Retina (tissue), 1 donor: ENCODE measurements at regions not wholly inside any gene's neighbourhood (a gene's known extent, or its start where the extent isn't known, plus 50 kb on each side); places are given as distances from the start of the nearest gene placed in this dataset.
A peak's percentile ranks its signal among the peaks of the same experiment; 100 is the strongest.
"Not testable (repeated sequence)": the region's sequence is repeated elsewhere in the genome, so short reads cannot be mapped to it uniquely, and the experiment has no call there.

Experiments
- DNase-seq: peaks from one replicate; pipeline ENCODE4 v3.0.0-alpha.2; 2016

DNA sequence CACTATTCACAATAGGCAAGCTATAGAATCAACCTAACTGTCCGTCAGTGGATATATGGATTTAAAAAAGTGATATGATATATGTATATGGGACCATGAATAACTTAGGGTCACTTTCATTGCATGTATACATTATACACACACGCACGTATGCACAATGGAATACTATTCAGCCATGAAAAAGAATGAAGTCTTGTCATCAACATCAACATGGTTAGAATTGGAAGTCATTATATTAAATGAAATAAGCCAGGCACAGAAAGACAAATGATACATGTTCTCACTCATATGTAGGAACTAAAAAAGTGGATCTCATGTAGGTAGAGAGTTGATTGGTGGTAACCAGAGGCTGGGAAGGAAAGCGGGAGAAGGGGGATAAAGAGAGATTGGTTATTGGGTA lies 234.3 kb downstream of the VRK1 start:
- no peak for DNase-seq

DNA sequence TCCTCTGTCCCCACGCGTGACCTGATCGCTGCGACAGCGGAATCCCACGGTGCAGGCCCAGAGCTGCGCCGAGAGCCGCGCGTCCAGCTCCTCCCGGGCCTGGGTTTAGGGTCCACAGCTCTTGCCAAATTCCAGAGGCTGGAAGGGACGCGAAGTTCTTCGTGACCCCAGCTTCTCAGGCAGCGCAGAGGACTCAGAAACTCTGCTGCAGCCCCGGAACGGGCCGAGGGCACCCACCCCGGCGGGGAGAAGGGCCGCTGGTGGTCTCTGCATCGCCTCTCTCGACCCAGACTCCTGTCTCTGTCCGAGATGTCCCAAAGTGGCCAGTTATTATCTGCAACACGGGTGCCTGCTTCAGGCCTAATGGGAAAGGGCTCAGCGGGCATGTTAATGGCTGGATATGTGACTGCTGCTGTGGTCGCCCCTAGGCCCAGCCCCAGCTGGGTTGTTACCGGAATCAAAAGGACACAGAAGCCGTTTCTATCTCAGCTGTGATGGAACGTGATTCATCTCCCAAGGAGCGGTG lies 236.4 kb downstream of the VRK1 start:
- DNase-seq: peak; percentile 75

DNA sequence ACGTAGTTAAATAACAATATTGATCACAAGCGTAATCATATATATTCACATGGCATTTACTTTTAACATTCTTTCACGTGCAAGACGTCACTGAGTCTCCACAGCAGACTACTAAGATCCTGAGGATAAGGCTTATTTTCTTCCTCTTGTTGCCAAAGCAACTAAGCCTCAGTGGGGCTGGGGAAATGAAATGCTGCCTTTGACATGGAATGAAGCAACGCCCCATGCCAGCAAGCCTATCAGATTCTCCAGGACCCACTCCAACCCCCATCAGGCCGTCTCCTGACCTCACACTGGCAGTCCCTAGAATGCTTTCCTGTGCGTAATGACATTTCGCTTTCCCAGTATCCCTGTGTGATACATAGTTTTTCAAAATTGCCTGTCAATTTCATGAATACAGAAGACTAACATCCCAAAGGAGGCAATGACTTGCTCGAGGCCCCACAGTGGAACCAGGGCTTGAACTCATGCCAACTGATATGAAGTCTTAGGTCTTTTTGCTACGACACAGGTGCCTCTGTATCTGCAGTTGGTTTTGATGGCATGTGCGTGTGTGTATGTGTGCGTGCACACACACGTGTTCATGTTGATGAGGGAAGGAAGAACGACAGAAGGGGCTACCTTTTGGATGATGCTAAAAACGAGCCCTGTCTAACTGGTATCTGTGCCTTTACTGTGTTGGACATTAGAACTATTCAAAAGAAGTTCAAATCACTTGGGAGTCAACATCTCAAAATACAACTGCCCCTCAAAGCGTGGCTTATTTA lies 239.1 kb downstream of the VRK1 start:
- no peak for DNase-seq

DNA sequence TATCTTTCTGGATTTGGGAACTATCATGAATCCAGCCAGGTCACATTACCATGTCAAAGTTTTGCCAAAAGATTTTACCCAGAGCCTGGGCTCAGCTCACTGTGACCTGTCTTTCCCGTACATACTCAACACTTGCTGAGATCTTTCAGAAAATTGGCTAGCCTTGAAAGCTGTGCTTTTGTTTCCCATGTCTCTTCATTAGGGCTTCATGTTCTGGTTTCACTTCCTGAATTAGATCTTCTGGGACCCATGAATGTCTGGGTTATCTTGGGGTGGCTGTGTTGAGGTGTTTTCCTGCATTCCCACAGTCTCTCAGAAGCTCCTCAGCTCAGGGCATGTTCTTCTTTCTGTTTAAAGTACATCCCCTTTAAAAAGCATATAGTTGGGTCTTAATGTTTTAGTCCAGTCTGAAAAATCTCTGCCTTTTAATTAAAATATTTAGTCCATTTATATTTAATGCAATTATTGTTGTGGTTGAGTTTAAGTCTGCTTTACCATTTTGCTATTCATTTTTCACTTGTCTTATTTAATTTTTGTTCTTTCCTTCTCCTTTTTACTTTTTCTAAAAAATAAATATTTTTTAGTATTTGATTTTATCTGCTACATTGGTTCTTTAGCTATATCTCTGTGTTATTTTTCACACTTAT lies 242.7 kb downstream of the VRK1 start:
- DNase-seq: no peak

DNA sequence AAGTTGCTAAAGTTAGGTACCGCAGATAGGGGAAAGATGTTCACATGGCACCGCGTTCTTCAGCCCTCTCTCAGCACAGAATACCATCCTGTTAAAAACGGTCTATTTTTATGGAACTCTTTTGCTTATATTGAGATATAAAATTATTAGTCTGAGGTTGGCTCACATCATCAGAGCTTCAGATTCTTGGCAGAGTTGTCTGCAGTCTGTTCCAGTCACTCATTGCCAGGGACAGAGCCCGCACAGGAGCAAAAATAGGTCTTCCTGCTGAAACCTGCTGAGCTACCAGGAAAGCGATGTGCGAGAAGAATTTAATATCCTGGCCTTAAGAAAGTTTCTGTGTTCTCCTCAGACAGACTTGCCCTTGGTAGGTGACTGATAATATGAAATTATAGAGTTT lies 249.8 kb downstream of the VRK1 start:
- DNase-seq: no peak

DNA sequence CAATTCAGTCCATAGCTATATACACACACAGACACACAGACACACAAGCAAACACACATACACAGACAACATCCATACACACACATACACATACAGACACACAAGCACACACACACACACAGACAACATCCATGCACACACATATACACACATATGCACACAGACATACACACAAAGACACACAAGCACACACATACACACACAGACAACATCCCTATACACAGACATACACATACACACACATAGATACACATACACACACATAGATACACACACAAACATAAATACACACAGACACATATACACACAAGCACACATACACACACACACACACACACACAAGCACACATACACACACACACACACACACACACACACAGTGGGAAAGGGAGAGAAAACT lies 254.8 kb downstream of the VRK1 start:
- DNase-seq: no peak

DNA sequence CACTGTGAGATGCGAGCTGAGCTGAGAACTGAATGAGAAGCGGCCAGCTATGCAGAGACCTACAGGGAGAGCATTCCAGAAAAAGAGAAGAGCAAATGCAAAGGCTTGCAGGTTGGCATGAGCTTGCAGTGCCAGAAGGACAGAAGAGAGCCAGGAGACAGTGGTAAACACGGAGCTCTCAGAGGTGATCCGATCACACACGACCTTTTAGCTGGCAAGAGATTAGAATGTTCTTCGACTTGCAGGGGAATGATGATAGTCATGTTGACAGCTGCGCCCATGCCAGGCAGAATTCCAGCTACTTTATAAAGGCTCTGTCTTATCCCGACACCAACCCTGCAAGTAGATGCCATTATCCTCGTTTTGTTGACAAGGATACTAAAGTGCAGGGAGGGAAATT lies 256.8 kb downstream of the VRK1 start:
- DNase-seq: no peak

DNA sequence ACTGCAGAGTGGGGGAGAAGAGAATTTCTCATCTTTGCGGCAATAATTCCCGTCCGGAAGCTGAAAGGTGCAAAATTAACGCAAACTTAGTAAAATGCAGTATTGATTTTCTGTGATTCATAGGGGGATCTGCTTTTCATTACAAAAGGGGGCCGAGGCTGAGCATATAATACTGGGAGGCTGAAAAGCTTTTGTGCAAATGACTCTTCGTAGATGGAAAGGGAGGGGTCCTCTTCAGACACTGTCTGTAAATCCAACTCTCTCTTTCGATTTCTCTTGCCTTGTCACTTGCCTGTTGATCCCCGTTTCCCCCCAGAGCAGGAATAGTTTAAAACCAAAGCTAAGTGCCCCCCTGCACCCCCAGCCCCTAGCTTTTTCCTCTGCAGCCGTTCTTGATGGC lies 258.2 kb downstream of the VRK1 start:
- DNase-seq: no peak

DNA sequence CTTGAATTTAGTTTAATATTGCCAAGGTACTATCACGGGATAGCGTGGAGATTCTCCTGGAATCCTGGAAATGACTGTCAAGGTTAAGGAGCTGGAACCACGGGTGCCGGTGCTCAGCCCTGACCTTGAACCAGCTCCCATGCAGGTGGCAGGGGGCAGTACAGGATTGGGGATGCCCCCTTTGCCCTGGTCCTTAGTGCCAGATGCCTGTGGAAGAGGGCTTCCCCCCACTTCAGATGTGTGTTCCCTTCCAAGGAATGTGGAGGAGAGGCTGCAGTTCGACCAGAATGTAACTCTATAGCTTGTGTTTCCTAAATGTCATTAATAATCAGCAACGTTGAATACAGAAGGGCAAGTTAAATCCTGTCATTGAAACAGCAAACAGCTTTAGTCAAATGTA lies 258.9 kb downstream of the VRK1 start:
- DNase-seq: no peak

DNA sequence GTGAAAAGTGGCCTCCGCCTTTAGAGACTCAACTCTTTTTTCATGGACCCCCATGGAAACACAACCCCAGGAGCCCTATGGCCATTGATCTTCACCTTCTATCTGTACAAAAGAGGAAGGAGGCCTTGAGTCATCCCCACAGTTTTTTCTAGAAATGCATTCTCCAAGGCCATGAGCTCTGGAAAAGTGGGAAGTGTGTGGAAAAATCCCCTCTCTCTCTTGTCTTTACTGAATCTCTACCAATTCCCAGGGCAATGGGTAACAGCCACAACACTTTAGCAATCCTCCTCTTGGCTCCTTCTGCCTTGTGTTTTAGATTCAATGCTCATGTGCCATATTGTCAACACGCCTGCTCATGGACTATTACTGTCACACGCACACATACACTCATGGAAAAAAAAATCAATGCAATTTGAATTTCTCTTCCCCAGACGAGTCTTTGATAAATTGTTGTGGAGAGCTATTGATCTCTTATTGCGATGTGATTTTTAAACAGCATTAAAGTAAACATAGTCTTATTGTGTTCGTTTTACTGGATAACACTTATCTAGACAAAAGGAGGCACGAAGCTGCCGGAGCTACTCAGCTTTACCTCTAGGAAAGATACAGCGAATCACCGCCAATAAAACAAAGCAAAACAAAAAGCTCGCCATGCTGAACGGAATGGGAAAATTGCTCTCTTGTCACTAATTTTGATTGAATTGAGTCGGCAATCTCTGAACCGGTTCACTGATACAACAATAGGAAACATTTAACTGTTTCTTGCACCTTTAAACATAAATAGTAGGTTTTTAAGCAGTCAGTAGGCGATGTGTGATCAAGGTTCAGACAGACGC lies 260.3 kb downstream of the VRK1 start:
- no peak for DNase-seq

DNA sequence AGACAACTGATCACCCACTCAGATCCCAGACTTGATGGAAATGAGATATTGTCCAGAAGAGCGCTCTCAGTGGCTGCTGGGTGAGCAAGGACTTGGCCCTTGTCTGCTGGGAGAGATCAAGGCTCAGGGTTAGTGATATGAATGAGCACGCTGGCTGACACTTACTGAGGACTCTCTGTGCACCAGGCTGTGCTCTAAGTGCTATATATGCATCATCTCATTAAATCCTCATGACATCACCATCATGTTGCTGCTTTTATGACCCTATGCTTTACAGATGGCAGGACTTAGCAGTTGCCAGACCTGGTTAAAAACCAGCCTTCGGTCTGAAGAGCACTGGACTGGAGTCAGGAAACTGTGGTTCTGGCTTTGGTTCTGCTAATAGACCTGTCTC lies 260.9 kb downstream of the VRK1 start:
- peak; percentile 22 for DNase-seq

DNA sequence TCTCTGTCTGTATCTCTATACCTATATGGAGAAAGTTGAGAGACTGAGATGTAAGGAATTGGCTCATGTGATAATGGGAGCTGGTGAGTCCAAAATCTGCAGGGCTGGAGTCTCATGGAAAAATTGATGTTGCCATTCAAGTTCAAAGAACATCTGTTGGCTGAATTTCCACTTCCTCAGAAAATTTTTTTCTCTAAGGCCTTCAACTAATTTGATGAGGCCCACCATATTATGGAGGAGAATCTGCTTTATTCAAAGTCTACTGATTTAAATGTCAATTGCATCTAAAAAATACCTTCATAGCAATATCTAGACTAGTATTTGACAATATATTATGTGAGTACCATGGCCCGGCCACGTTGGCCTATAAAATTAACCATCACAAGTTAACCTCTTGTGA lies 261.4 kb downstream of the VRK1 start:
- no peak for DNase-seq

DNA sequence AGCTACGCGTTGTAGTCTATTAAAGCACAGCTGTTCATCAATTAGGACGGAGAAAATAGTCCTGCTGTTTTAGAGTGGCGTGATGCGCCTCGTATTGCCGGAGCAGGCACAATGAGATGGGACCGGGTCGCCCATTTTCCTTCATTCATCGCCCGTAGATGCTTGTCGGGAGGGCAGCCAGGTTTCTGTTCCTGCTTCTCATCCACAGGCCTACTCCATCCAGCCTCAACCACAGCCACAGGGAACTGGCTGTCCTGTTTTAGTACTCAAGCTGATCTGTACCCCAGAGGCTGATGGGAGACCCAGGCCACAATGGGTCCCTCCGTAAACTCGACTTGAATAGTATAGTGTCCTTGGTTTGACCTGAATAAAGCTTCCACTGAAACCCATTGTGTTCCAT lies 264.0 kb downstream of the VRK1 start:
- no peak for DNase-seq

DNA sequence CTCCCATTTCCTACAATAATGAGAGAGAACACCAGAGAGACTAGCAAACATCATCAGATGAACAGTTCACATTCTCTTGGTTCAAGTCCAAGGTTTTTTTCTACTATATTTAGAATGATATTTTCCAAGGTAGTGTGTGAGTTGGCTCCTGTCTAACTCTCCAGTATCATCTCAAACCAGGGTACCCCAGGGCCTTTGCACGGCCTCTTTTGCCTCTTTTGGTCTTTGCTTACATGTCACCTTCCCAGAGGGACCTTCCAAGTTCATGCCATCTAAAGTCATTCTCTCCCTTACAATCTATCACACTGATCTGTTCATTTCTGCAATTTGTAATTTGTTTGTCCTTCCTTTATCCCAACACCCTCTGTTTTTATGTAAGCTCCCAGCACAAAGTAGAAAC lies 264.5 kb downstream of the VRK1 start:
- DNase-seq: no peak

DNA sequence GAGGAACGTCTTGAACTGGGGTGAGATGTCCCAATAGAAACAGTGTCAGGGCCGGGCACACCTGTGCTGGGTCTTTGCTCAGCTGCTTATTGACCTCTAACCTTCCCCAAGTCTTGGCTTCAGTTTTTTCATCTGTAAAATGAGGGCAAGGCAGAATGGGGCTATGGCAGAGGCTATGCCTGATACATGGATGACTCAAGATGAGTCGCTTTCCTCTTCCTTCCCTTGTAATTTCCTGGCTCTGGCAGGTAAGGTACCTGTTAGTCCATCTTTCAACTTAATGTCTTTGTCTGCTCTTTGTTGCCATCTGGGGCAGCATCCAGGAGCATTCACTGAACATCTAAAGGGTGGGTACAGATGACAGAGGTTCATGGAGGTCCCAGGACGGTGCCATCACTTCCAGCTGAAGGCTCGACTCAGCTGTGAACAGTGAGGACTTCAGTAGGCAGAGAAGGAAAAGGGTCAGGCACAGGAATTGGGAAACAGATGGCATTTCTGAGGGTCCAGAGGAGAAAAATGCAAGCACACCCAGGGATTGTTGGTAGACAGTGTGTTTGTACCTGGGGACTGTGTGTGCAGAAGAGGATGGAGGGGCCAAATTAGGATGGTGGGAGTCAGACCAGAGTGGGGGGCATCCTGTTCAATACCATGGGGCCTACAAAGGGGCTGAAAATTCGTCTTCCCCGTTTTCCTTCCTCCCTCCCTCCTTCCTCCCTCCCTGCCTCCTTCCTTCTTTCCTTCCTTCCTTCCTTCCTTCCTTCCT lies 268.3 kb downstream of the VRK1 start:
- DNase-seq: no peak

DNA sequence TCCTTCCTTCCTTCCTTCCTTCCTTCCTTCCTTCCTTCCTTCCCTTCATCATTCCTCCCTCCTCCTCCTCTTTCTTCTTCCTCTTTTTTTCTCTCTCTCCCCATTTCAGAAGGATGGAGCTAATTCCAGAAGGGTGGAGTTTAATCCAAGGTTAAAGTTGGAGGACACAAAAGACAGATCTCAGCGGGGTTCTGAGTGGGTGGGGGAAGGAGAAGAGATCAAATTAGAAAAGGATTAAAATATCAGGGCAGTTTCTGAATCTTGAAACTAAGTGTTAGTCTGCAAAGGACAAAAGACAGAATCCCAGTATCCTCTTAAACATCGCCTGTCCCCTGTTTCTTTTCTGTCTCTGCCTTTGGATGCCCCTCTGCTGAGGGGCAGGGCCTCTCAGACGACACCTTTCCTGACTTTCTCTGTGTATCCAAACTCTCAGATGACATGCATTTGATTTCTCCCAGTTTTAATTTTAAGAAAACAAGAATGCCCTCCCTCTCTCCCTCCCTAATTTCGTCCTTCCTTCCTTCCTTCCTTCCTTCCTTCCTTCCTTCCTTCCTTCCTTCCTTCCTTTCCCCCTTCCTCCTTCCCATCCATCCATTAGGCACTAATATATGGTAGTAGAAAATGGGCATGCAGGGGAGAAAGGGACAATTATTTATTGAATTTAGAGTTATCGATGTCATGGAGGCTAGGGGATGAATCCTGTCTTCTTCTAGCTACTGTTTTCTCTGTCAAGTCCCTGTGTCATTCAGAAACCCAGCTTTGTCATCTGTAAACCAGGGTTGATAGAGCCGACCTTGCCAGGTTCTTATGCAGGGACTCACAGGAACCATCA lies 269.1 kb downstream of the VRK1 start:
- no peak for DNase-seq

DNA sequence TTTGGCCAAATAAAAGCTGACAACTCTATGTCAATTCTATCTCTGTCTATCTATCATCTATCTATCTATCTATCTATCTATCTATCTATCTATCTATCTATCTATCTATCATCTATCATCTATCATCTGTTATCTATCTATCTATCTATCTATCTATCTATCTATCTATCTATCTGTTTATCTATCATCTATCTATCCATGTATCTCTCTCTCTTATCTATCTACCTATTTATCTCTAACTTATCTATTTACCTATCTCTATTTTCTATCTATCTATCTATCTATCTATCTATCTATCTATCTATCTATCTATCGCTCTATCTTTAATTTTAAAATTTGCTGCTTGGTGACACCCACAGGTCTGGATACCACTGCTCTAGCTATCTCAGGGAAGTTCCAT lies 271.1 kb downstream of the VRK1 start:
- DNase-seq: not testable (repeated sequence)

DNA sequence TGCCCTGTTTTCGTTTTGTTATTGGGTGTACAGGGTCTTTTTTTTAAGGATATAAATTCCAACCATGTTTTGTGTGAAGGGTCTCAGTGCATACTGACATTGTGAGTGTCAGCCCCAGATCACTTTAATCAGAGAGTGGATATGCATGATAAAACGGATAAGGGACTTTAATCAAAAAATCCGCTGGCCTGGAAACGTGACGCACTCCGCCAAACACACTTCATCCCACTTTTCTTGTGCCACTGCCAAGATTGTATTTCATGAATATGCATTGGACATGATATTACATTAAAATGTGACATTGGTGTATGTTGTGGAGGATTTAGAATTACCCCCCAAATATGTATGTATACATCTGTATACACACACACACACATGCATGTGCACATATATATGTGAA lies 273.1 kb downstream of the VRK1 start:
- no peak for DNase-seq

DNA sequence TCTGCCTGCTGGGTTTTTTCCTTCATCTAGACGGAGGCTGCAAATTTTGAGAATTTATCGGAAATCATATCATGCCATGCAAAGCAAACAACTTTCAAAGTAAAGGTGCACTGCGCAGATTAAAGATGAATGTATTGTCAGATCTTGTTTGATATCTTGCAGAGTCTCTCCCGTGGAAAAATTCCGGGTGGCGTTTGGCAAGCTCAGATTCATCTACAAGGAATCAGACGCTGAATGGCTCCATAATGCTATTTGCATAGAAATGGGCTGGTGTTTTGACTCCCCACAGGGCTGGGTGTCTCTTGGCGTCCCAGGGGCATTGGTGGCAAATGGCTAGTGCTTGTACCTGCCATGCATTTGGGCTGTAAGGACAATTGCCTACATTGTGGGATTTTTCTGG lies 274.0 kb downstream of the VRK1 start:
- no peak for DNase-seq

DNA sequence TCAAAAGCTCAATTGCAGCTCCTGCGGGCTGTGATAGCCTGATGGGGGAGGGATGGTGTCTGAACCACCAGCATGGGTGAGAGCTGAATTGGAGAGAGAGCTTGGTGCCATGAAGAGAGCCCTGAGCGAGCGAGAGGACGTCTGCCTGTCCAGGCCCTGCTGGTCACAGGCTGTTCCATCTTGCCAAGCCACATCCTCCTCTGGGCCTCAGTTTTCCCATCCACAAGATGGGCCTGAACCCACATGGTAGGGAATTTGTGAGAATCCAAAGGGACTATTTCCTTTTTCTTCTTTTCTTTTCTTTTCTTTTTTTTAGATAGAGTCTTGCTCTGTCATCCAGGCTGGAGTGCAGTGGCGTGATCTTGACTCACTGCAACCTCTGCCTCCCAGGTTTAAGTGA lies 276.4 kb downstream of the VRK1 start:
- no peak for DNase-seq

DNA sequence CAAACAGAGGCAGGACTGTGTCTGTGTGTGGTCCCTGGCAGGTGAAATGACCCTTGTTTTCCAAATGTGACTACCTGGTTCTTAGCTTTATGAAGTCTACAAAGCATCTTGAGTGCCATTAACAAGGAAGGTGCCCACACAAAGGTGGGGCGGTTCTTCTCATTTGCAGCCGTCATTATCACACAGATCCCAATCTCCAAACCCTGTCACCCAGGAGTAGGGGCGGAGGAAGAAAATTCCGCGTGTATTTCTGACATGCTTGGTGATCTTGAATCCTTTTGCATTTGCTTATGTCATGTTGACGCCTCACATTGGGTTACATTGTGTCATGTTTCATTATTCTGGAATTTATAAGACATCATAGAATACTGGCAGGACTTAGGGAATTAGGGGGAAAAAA lies 277.3 kb downstream of the VRK1 start:
- DNase-seq: no peak

DNA sequence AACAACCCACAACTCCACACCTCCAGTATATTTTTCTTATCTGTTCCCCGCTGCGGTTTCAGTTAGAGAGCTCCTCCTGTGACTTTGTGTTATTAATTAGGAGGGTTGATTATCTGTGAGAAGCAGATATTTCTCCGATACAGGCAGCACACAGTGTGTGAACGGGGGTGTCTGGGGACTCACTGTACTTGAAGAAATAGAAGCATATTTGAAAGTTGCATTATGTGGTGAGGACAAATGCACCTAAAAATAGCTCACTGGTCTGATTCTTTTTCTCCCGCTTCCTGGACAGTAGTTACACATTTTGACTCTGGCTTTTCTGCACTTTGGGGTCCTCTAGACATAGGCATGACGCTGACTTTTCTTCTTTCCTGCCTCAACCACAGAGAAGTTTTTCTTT lies 277.7 kb downstream of the VRK1 start:
- DNase-seq: no peak
